ENCODE measurements at regions not wholly inside any gene's neighbourhood (a gene's known extent, or its start where the extent isn't known, plus 50 kb on each side); places are given as distances from the start of the nearest gene placed in this dataset.

GRCh38 chrX:39840581-39841093 is 257.1 kb downstream of the BCOR start:
- no peak for DNase-seq (ENCODE audit: low read depth)
- no peak for TF ChIP-seq CTCF (conservative IDR thresholded peaks at IDR 0.05; ENCODE audit: low read depth, low read length)
- H3K4me3 ChIP-seq (ENCODE audit: low read depth, low read length) = no peak overlapping the region

- DNase-seq (ENCODE audit: low read depth) = no peak
- no peak overlapping the region for H3K4me3 ChIP-seq (ENCODE audit: low read depth, low read length)
- TF ChIP-seq CTCF (conservative IDR thresholded peaks at IDR 0.05; ENCODE audit: low read depth, low read length) = no peak
Observed at GRCh38 chrX:39841604-39842003, 256.2 kb downstream of the BCOR start.

- DNase-seq (ENCODE audit: low read depth) = no peak
- no peak overlapping the region for H3K4me3 ChIP-seq (ENCODE audit: low read depth, low read length)
- TF ChIP-seq CTCF (conservative IDR thresholded peaks at IDR 0.05; ENCODE audit: low read depth, low read length) = no peak
Observed at GRCh38 chrX:39842281-39842973, 255.3 kb downstream of the BCOR start.

GRCh38 chrX:39843318-39843717 is 254.4 kb downstream of the BCOR start:
- no peak for DNase-seq (ENCODE audit: low read depth)
- no peak overlapping the region for H3K4me3 ChIP-seq (ENCODE audit: low read depth, low read length)
- TF ChIP-seq CTCF (conservative IDR thresholded peaks at IDR 0.05; ENCODE audit: low read depth, low read length) = no peak

- TF ChIP-seq CTCF (conservative IDR thresholded peaks at IDR 0.05; ENCODE audit: low read depth, low read length) = no peak
- DNase-seq (ENCODE audit: low read depth) = no peak
- no peak overlapping the region for H3K4me3 ChIP-seq (ENCODE audit: low read depth, low read length)
Observed at GRCh38 chrX:39845233-39845632, 252.5 kb downstream of the BCOR start.

GRCh38 chrX:39846460-39846859 is 251.3 kb downstream of the BCOR start:
- DNase-seq (ENCODE audit: low read depth) = no peak
- TF ChIP-seq CTCF (conservative IDR thresholded peaks at IDR 0.05; ENCODE audit: low read depth, low read length) = no peak
- no peak overlapping the region for H3K4me3 ChIP-seq (ENCODE audit: low read depth, low read length)

- TF ChIP-seq CTCF (conservative IDR thresholded peaks at IDR 0.05; ENCODE audit: low read depth, low read length) = no peak
- no peak for DNase-seq (ENCODE audit: low read depth)
- no peak overlapping the region for H3K4me3 ChIP-seq (ENCODE audit: low read depth, low read length)
Observed at GRCh38 chrX:39848243-39848642, 249.5 kb downstream of the BCOR start.

Measured in choroid plexus epithelial cell (primary cell).